Smooth muscle cell (in vitro differentiated cells): ENCODE measurements at regions not wholly inside any gene's neighbourhood (a gene's known extent, or its start where the extent isn't known, plus 50 kb on each side); places are given as distances from the start of the nearest gene placed in this dataset.

Experiments used
- DNase-seq: peaks from one replicate; lab custom pipeline; 2025; ENCODE audit not compliant: unreplicated experiment; lab: John Stamatoyannopoulos, UW
- H2AFZ ChIP-seq: fragments of 200-600 bp; sonication (generic); 2 replicates; pipeline ENCODE4 v1.6.0; 2016; ENCODE audit warnings: antibody characterized with exemption, low read depth, mild to moderate bottlenecking
- H3F3A ChIP-seq: fragments of 200-600 bp; sonication (generic); 2 replicates; pipeline ENCODE4 v1.6.0; 2017; ENCODE audit warnings: antibody characterized with exemption, low read depth
- H3K27ac ChIP-seq: fragments of 200-600 bp; sonication (generic); 2 replicates; pipeline ENCODE4 v1.5.1; 2016; ENCODE audit warnings: low read depth, mild to moderate bottlenecking
- H3K27me3 ChIP-seq: fragments of 200-600 bp; sonication (generic); 2 replicates; pipeline ENCODE4 v1.6.1; 2016; ENCODE audit warnings: low read depth, mild to moderate bottlenecking
- H3K36me3 ChIP-seq: fragments of 200-600 bp; sonication (generic); 2 replicates; pipeline ENCODE4 v1.5.1; 2016; ENCODE audit warnings: low read depth
- H3K4me1 ChIP-seq: fragments of 200-600 bp; sonication (generic); 2 replicates; pipeline ENCODE4 v1.5.1; 2016; ENCODE audit warnings: low read depth
- H3K4me2 ChIP-seq: fragments of 200-600 bp; sonication (generic); 2 replicates; pipeline ENCODE4 v1.6.0; 2016; ENCODE audit warnings: mild to moderate bottlenecking
- H3K4me3 ChIP-seq: fragments of 200-600 bp; sonication (generic); 2 replicates; pipeline ENCODE4 v1.5.1; 2016; ENCODE audit warnings: mild to moderate bottlenecking
- H3K79me2 ChIP-seq: fragments of 200-600 bp; sonication (generic); 2 replicates; pipeline ENCODE4 v1.6.0; 2016; ENCODE audit warnings: low read depth, mild to moderate bottlenecking
- H3K9ac ChIP-seq: fragments of 200-600 bp; sonication (generic); 2 replicates; pipeline ENCODE4 v1.6.0; 2016; ENCODE audit warnings: low read depth
- H3K9me3 ChIP-seq: fragments of 200-600 bp; sonication (generic); replicated peaks from 2 replicates; pipeline ENCODE4 v1.5.1; 2016; ENCODE audit warnings: low read depth
- H4K20me1 ChIP-seq: fragments of 200-600 bp; sonication (generic); 2 replicates; pipeline ENCODE4 v1.6.0; 2016; ENCODE audit warnings: low read depth
- CTCF ChIP-seq: fragments of 200-600 bp; sonication (generic); IDR thresholded peaks from 2 replicates; pipeline ENCODE4 v1.5.1; 2017; ENCODE audit warnings: borderline replicate concordance, mild to moderate bottlenecking, antibody characterized with exemption; ENCODE audit not compliant: insufficient read depth, poor library complexity, severe bottlenecking
- WGBS: methylation state at CpG from one replicate; pipeline ENCODE4 v1.1.7; 2016; ENCODE audit warnings: low lambda C conversion rate; 5-methylcytosine and 5-hydroxymethylcytosine counted together

- no peaks in the 10 kb centered on the region for H3K4me1 ChIP-seq
- H3K9ac ChIP-seq = no peak overlapping the region
- H3K27ac ChIP-seq = no peak overlapping the region
- H4K20me1 ChIP-seq = no peaks in the 10 kb centered on the region
- no peak overlapping the region for H3K4me2 ChIP-seq
- WGBS = 95% methylated on average over 3 of the region's 3 CpGs
- no peak for DNase-seq
- H3K36me3 ChIP-seq = no peaks in the 10 kb centered on the region
- no peak for TF ChIP-seq CTCF
- H3K27me3 ChIP-seq = no peaks in the 10 kb centered on the region
- no peak overlapping the region for H3K4me3 ChIP-seq
- no peak overlapping the region for H2AFZ ChIP-seq
- no peaks in the 10 kb centered on the region for H3K79me2 ChIP-seq
- H3F3A ChIP-seq = no peaks in the 10 kb centered on the region
- no peaks in the 10 kb centered on the region for H3K9me3 ChIP-seq
Measured at GRCh38 chr1:184258525-184258924, 128.3 kb upstream of the C1orf21 start.

GRCh38 chr1:184260382-184260781, 126.4 kb upstream of the C1orf21 start:
- H3K27ac ChIP-seq = peak overlapping the region; percentile 54
- WGBS = 19% methylated on average over 1 of the region's 1 CpG
- no peaks in the 10 kb centered on the region for H3K27me3 ChIP-seq
- TF ChIP-seq CTCF = no peak
- H4K20me1 ChIP-seq = no peaks in the 10 kb centered on the region
- no peaks in the 10 kb centered on the region for H3K79me2 ChIP-seq
- H3F3A ChIP-seq = no peaks in the 10 kb centered on the region
- DNase-seq = no peak
- no peaks in the 10 kb centered on the region for H3K9me3 ChIP-seq
- H2AFZ ChIP-seq = no peak overlapping the region
- no peaks in the 10 kb centered on the region for H3K36me3 ChIP-seq
- peak overlapping the region; percentile 4 for H3K4me2 ChIP-seq
- no peaks in the 10 kb centered on the region for H3K4me1 ChIP-seq
- no peak overlapping the region for H3K9ac ChIP-seq
- no peak overlapping the region for H3K4me3 ChIP-seq

GRCh38 chr1:184262109-184262508, 124.7 kb upstream of the C1orf21 start:
- Histone ChIP-seq H3K4me3 (no peak overlapping the region), H3K79me2 (no peaks in the 10 kb centered on the region), H4K20me1 (no peaks in the 10 kb centered on the region), H3K36me3 (no peaks in the 10 kb centered on the region), H3K27ac (no peak overlapping the region), H2AFZ (no peak overlapping the region), H3K4me2 (no peak overlapping the region), H3F3A (no peaks in the 10 kb centered on the region), H3K9ac (no peak overlapping the region), H3K27me3 (no peaks in the 10 kb centered on the region), H3K4me1 (no peaks in the 10 kb centered on the region), H3K9me3 (no peaks in the 10 kb centered on the region)
- no peak for DNase-seq
- no peak for TF ChIP-seq CTCF

- 92% methylated on average over 4 of the region's 4 CpGs for WGBS
- no peak overlapping the region for H3K27ac ChIP-seq
Measured at GRCh38 chr1:184267747-184268146, 119.1 kb upstream of the C1orf21 start.

More at GRCh38 chr1:184267747-184268146, 119.1 kb upstream of the C1orf21 start:
- no peak for TF ChIP-seq CTCF
- Histone ChIP-seq H3K9ac (no peak overlapping the region), H3K4me1 (peaks cover 12% of the 10 kb centered on the region), H3K4me2 (no peak overlapping the region), H3F3A (no peaks in the 10 kb centered on the region), H3K36me3 (no peaks in the 10 kb centered on the region), H3K27me3 (no peaks in the 10 kb centered on the region), H3K79me2 (no peaks in the 10 kb centered on the region), H3K4me3 (no peak overlapping the region), H4K20me1 (no peaks in the 10 kb centered on the region), H3K9me3 (no peaks in the 10 kb centered on the region), H2AFZ (no peak overlapping the region)
- no peak for DNase-seq
